Liver (tissue), 3 donors: ENCODE measurements at regions not wholly inside any gene's neighbourhood (a gene's known extent, or its start where the extent isn't known, plus 50 kb on each side); places are given as distances from the start of the nearest gene placed in this dataset.

Experiments used
- TAF1 ChIP-seq: conservative IDR thresholded peaks from 2 replicates; pipeline ENCODE4 v1.6.1; 2016; ENCODE audit warnings: antibody characterized with exemption, mild to moderate bottlenecking
- TF ChIP-seq, protein P1 (sequence below): fragments of 150-350 bp; IDR thresholded peaks from 2 replicates; pipeline ENCODE4 v1.5.1; 2017; ENCODE audit warnings: improper control_type of control experiment, low read depth, low read length; ENCODE audit not compliant: missing input control
- TF ChIP-seq, protein P2 (sequence below): IDR thresholded peaks from 2 replicates; pipeline ENCODE4 v1.6.1; 2016; ENCODE audit warnings: antibody characterized with exemption
- donor health status: healthy.
- donor health status: healthy.

DNA sequence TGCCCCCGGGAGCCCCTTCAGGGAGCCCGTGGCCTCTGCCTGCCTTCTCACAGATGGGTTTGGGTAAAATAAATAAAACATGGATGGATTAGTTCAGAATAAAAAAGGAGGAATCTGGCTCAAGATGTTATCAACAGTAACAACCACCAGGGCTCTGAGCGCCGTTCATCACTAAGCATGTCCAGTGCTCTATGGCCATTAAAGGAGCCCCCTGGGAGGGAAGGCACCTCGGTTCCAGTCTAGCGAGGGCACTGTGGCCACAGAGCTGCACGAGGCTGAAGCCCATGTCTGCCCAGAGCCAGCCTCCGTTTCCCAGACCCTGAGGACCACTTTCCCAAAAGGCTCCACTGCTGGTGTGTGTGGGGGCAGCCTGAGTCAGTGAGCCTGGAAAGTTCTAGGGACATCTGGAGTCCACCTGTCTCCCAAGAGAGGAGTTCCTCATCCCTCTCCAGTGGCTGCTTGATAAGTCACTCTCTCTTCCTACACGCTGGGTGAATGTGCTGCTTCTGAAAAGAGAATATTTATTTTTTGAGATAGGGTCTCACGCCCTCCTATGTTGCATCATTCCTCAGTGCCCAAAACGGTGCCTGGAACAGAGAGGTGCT lies 614.6 kb downstream of the TBC1D22A start:
- TF ChIP-seq, protein P1, sequence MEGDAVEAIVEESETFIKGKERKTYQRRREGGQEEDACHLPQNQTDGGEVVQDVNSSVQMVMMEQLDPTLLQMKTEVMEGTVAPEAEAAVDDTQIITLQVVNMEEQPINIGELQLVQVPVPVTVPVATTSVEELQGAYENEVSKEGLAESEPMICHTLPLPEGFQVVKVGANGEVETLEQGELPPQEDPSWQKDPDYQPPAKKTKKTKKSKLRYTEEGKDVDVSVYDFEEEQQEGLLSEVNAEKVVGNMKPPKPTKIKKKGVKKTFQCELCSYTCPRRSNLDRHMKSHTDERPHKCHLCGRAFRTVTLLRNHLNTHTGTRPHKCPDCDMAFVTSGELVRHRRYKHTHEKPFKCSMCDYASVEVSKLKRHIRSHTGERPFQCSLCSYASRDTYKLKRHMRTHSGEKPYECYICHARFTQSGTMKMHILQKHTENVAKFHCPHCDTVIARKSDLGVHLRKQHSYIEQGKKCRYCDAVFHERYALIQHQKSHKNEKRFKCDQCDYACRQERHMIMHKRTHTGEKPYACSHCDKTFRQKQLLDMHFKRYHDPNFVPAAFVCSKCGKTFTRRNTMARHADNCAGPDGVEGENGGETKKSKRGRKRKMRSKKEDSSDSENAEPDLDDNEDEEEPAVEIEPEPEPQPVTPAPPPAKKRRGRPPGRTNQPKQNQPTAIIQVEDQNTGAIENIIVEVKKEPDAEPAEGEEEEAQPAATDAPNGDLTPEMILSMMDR = no peak
- TF ChIP-seq, protein P2, sequence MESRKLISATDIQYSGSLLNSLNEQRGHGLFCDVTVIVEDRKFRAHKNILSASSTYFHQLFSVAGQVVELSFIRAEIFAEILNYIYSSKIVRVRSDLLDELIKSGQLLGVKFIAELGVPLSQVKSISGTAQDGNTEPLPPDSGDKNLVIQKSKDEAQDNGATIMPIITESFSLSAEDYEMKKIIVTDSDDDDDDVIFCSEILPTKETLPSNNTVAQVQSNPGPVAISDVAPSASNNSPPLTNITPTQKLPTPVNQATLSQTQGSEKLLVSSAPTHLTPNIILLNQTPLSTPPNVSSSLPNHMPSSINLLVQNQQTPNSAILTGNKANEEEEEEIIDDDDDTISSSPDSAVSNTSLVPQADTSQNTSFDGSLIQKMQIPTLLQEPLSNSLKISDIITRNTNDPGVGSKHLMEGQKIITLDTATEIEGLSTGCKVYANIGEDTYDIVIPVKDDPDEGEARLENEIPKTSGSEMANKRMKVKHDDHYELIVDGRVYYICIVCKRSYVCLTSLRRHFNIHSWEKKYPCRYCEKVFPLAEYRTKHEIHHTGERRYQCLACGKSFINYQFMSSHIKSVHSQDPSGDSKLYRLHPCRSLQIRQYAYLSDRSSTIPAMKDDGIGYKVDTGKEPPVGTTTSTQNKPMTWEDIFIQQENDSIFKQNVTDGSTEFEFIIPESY = no peak
- no peak for TF ChIP-seq TAF1
